ENCODE measurements at regions not wholly inside any gene's neighbourhood (a gene's known extent, or its start where the extent isn't known, plus 50 kb on each side); places are given as distances from the start of the nearest gene placed in this dataset.

- TF ChIP-seq, protein P1, sequence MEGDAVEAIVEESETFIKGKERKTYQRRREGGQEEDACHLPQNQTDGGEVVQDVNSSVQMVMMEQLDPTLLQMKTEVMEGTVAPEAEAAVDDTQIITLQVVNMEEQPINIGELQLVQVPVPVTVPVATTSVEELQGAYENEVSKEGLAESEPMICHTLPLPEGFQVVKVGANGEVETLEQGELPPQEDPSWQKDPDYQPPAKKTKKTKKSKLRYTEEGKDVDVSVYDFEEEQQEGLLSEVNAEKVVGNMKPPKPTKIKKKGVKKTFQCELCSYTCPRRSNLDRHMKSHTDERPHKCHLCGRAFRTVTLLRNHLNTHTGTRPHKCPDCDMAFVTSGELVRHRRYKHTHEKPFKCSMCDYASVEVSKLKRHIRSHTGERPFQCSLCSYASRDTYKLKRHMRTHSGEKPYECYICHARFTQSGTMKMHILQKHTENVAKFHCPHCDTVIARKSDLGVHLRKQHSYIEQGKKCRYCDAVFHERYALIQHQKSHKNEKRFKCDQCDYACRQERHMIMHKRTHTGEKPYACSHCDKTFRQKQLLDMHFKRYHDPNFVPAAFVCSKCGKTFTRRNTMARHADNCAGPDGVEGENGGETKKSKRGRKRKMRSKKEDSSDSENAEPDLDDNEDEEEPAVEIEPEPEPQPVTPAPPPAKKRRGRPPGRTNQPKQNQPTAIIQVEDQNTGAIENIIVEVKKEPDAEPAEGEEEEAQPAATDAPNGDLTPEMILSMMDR (IDR thresholded peaks at IDR 0.05; ENCODE audit: low read length), result no peak
- TF ChIP-seq EZH2 (IDR thresholded peaks at IDR 0.05; ENCODE audit: borderline replicate concordance, low read length), result no peak
Observed at GRCh38 chr11:13174090-13174489, 103.5 kb upstream of the BMAL1 start.

Measured in OCI-LY1 (cell line).